Globus pallidus (tissue), 1 donor: ENCODE measurements at regions not wholly inside any gene's neighbourhood (a gene's known extent, or its start where the extent isn't known, plus 50 kb on each side); places are given as distances from the start of the nearest gene placed in this dataset.
A peak's percentile ranks its signal among the peaks of the same experiment; 100 is the strongest.
"Not testable (repeated sequence)": the region's sequence is repeated elsewhere in the genome, so short reads cannot be mapped to it uniquely, and the experiment has no call there.

Experiments used
- DNase-seq: peaks from one replicate; pipeline ENCODE4 v3.0.0-alpha.2; 2015; ENCODE audit warnings: low spot score

GRCh38 chr5:56763711-56764466, 51.5 kb upstream of the MAP3K1 start:
- peak; percentile 28 for DNase-seq

DNA sequence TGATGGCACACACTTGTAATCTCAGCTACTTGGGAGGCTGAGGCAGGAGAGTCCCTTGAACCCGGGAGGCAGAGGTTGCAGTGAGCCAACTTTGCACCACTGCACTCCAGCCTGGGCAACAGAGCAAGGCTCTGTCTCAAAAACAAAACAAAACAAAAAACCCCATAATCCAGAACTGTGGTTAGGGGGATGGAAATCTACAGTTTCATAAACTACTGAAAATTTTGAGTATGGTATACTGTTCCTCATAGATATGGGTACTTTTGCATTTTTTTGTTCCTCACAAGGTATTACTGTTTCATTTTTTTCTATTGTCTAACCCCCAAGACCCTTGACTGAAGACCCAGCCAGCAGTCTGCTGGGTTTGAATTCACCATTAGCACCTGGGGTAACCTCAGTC, 52.2 kb upstream of the MAP3K1 start:
- no peak for DNase-seq

DNA sequence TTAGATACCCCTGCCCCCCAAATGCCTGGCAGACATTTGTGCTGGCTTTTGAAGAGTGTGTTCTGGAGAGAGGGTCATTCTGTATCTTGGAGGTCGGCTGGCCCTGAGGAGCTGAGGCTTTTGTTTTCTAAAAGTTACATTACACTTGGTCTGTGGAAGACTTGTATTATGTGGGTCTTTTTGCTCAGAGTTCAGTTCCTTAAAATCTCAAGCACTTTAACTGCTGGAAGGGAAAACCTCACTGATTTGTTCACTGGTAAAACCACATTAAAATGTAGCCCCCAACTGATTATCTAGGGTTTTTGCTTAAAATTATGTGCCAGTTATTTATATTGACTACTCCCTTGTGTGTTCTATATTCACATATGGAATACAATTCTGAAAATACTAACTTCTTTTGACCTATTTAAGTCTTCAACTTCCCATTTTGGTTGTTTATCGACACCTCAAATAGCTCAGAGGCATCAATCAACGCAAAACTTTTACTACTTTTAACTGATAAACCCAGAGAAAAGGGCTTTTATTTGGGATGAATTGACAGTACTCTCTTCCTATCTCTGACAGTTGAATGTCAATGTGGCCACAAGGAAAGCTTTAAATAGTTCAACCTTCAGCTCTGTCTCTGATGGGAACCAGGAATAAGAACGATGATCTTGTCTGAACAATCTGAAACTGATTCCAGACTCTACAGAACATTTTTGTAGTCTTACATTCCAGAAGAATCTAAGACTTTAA, 54.0 kb upstream of the MAP3K1 start:
- no peak for DNase-seq

DNA sequence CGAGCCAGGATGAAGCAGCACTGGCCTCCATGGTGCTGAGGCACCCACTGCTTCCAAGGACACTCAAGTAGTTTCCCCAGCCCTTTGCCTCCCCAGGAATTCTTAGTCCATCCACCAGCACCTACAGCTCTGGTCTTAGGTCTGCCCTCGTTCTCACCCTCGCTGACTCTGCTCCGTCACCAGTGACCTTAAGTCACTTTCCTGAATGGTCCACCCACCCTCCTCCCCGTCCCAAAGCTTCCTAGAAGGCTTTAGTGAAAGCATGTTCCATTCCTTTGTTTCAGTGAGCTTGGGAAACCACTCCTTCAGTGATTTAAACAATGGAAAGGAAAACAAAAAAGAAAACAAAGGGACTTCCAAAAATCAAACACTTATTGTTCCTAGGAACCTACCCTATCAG, 54.6 kb upstream of the MAP3K1 start:
- no peak for DNase-seq

GRCh38 chr5:56759521-56760216, 55.7 kb upstream of the MAP3K1 start:
- no peak for DNase-seq

GRCh38 chr5:56757077-56757476, 58.3 kb upstream of the MAP3K1 start:
- no peak for DNase-seq

DNA sequence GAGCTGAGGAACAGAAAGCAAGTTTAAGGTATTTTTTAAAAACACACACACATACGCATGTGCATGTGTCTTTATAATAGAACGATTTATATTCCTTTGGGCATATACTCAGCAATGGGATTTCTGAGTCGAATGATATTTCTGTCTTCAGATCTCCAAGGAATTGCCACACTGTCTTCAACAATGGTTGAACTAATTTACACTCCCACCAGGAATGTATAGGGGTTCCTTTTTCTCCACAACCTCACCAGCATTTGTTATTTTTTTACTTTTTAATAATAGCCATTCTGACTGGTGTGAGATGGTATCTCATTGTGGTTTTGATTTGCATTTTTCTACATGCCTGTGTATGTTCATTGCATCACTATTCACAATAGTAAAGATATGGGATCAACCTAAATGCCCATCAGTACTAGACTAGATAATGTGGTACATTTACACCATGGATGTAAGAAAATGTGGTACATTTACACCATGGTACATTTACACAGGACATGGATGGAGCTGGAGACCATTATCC, 60.3 kb upstream of the MAP3K1 start:
- DNase-seq: no peak

DNA sequence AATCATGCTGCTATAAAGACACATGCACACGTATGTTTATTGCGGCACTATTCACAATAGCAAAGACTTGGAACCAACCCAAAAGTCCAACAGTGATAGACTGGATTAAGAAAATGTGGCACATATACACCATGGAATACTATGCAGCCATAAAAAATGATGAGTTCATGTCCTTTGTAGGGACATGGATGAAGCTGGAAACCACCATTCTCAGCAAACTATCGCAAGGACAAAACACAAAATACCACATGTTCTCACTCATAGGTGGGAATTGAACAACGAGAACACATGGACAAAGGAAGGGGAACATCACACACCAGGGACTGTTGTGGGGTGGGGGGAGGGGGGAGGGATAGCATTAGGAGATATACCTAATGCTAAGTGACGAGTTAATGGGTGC, 61.8 kb upstream of the MAP3K1 start:
- DNase-seq: not testable (repeated sequence)

DNA sequence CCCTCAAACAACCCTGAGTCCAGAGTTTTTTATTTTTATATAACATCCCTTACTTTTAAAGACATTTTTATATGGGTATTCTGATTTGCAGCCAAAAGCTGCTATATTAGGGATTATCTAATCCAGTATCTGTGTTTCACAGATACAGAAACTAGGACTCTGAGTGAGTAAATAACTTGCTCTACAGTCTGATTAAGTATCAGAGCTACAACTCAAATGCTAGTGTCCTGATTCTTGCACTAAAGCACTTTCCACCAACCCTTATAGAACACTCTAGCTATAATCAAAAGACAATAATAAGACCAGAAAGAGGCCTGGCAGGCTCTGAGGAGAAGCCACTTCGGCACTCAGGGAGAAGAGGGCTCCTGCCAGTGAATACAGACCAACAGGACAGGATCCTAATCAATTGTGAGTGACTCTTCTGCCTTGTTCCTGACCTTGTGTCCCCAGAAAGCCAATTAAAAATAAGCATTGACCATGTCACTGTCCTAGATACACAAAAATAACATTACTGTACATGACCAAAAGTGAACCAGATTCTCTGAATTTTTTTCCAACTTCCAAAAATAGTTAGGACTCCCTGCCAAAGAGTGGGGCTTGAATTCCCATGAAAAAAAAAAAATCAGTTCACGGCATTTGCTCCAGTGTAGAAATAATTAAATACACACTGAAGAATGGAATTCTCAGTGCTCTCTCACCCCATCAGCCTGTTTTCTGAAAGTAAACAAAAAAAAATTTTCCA, 63.6 kb upstream of the MAP3K1 start:
- DNase-seq: no peak

GRCh38 chr5:56749842-56750241, 65.5 kb upstream of the MAP3K1 start:
- no peak for DNase-seq

GRCh38 chr5:56746553-56747339, 68.6 kb upstream of the MAP3K1 start:
- DNase-seq: no peak

DNA sequence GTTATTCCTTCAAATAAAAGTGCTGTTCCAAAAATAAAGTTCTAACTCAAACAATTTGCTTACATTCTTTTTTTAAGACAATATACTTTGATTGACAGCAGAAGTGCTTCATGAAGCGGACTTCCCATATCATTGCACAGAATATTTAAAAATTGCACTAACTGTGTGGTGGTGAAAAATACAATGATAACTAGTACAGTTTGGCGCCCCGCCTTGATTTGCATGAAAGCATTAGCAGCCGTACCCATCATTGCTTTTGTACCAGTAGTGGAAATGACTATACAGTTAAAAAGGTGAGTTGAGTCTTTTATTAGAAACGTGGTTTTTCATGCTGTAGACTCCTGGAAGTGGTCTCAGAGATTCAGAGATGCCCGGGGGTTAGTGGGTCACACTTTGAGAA, 69.5 kb upstream of the MAP3K1 start:
- DNase-seq: no peak

DNA sequence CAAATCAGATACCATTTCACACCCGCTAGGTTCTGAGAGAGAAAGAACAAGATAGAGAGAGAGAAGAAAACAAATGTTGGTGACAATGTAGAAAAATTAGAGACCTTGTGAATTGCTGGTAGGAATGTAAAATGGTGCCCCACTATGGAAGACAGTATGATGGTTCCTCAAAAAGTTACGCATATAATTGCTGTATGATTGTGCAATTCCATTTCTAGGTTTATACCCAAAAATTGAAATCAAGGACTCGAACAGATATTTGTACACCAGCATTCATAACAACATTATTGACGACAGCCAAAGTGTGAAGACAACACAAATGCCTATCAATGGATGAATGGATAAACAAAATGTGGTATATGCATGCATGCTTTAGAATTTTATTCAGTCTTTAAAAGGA, 74.5 kb upstream of the MAP3K1 start:
- no peak for DNase-seq

- DNase-seq: no peak
Measured at GRCh38 chr5:56739990-56740389, 75.4 kb upstream of the MAP3K1 start.

- DNase-seq: no peak
Measured at GRCh38 chr5:56737951-56738606, 77.3 kb upstream of the MAP3K1 start.

GRCh38 chr5:56737002-56737621, 78.2 kb upstream of the MAP3K1 start:
- DNase-seq: no peak

DNA sequence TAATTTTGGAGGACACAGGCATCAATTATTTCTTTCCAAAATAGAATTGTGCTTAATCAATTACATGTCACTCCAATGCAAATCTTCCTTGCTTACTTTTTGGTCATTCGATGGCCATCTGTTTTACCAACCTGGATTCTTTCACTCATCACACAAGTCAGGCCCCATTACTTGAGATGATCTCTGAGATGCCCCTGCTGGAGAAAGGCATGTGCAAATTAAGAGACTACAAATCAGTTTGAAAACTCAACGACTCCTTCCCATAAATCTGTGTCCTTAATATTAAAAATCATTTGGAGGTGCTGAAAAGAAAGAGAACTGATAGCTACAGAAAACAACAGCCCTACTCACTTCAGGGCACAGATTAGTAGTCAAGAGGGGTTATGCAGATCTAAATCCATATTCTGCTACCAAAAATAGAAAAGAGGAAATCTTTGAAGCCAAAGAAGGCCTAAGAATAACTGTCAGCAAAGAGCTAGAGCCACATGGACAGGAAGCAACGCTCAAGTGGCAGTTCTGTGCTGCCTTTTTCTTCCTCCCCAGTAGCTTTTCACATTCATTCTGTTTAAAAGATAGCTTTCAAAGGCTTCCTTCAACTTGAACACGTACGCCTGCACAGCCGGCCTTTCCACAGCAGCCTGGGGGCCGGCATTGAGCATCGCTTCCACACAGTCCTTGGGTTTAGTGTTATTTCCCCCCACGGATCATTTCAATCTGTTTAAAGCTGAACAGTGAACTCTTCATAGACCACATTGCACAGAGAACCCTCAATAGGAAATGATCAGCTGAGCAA, 79.3 kb upstream of the MAP3K1 start:
- DNase-seq: peak; percentile 51

- DNase-seq: no peak
Measured at GRCh38 chr5:56734091-56734694, 81.2 kb upstream of the MAP3K1 start.

DNA sequence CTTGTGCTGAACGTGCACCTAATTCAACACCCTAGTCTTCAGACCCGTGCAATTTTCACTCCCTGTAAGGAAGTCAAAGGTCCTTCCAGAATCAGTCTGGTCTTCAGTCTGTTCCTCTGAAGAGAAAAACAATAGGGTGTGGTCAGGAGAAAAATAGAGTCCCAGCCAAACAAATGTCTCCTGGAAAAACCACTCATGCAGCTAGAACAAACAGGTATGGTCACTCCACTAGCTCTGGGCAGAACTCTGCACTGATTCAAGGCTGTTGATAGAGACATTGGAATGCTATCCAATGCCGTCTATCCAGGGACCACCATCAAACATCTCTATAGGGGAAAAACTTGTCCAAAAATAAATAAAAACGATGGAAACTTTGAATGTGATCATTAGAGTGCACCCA, 81.8 kb upstream of the MAP3K1 start:
- DNase-seq: no peak
